ENCODE measurements at regions not wholly inside any gene's neighbourhood (a gene's known extent, or its start where the extent isn't known, plus 50 kb on each side); places are given as distances from the start of the nearest gene placed in this dataset.
"Not testable (repeated sequence)": the region's sequence is repeated elsewhere in the genome, so short reads cannot be mapped to it uniquely, and the experiment has no call there.

DNA sequence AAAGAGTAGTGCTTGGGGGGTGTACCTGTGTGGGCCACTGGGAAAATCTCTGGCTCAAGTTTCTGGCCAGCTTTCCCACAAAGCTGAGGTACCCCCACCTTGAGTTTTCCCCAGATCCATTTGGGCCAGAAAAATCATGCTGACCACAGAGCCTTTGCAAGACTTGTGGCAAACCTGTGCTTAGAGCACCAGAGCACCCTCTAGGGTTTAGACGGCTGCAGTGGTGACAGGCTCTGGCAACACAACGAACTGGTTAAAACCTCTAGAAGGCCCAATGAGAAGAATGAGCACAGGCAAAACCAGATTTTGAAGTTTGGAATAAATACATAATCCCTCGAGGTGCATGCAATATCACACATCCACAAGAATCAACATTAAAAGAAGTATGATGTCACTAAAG, 290.7 kb upstream of the FOLH1 start:
- H3K9me3 ChIP-seq, result no peaks in the 10 kb centered on the region
- H3K36me3 ChIP-seq, result no peaks in the 10 kb centered on the region
- WGBS, 2 donors, result 69 to 84% methylated on average over 3 of the region's 3 CpGs

GRCh38 chr11:49505231-49505630, 296.8 kb upstream of the FOLH1 start:
- DNase-seq, result no peak
- no peaks in the 10 kb centered on the region for H3K9me3 ChIP-seq
- TF ChIP-seq POLR2A (IDR thresholded peaks at IDR 0.05) (no peak), CTCF (IDR thresholded peaks at IDR 0.05) (no peak)
- no peaks in the 10 kb centered on the region for H3K36me3 ChIP-seq
- no peak overlapping the region for H3K27ac ChIP-seq
- H3K4me3 ChIP-seq (replicated peaks in 1 of 3), result no peak overlapping the region
- no peaks in the 10 kb centered on the region for H3K27me3 ChIP-seq
- H3K4me1 ChIP-seq, result no peaks in the 10 kb centered on the region
- intact Hi-C loops (cut with DNase I), result no loop called here

More for the DNA sequence above, 290.7 kb upstream of the FOLH1 start:
- no peak for DNase-seq
- TF ChIP-seq CTCF (IDR thresholded peaks at IDR 0.05), result no peak
- no peak for TF ChIP-seq POLR2A (IDR thresholded peaks at IDR 0.05)
- no peaks in the 10 kb centered on the region for H3K4me1 ChIP-seq
- intact Hi-C loops (cut with DNase I), result no loop called here
- no peaks in the 10 kb centered on the region for H3K27me3 ChIP-seq
- H3K27ac ChIP-seq, result no peak overlapping the region
- H3K4me3 ChIP-seq (replicated peaks in 1 of 3), result no peak overlapping the region

DNA sequence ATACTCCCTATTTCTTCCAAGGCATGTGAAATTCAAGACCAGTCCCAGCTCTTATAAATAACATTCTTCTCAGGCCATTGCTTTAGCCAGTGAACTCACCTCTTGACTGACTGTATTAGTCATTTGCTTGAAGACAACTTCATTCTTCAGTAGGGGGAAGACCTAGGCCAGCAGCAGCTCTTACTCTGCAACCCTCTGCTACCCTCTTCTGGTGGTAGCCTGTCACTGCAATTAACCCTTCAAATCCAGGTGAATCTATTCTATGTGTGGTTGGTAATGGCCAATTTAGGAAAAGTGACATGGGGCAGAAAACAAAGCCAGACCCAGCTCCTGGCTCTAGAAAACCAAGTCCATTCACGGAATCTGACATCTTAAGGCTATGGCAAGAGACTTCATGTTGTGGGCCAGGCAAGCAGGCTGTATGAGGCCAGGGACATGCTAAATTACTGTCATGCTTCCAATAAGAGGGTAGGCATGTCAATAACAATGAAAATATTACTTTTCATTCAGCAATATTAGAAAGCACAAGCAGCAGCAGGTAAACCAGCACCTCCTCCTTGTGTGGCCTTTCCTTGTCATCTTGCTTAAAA, 317.9 kb upstream of the FOLH1 start:
- H3K27me3 ChIP-seq; H3K36me3 ChIP-seq; intact Hi-C loops (cut with DNase I); H3K4me1 ChIP-seq; H3K27ac ChIP-seq; H3K4me3 ChIP-seq (replicated peaks in 1 of 3); H3K9me3 ChIP-seq: not testable (repeated sequence)
- peak in 2 of 6 experiments; percentile 33 to 49 for TF ChIP-seq CTCF (IDR thresholded peaks at IDR 0.05)
- peak; percentile 1 to 6 for DNase-seq
- 4 to 14% methylated on average over 1 of the region's 1 CpG for WGBS, 2 donors

DNA sequence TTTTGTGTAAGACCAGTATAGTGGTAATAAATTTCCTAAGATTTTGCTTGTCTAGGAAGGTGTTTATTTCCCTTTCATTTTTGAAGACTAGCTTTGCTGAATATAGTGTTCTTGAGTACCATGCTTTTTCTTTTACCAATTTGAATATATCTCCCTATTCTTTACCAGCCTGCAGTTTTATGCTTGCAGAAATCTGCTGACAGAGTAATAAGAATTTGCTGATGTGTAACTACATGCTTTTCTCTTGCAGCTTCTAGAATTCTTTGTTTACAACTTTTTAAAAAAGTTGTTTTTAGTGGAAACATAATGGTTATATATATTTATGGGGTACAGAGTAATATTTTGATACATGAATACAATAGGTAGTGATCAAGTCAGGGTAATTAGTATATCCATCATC, 324.8 kb upstream of the FOLH1 start:
- Histone ChIP-seq H3K27me3 (no peaks in the 10 kb centered on the region), H3K4me3 (replicated peaks in 1 of 3) (no peak overlapping the region), H3K27ac (no peak overlapping the region), H3K4me1 (no peaks in the 10 kb centered on the region), H3K36me3 (no peaks in the 10 kb centered on the region), H3K9me3 (no peaks in the 10 kb centered on the region)
- TF ChIP-seq CTCF (IDR thresholded peaks at IDR 0.05) (no peak), POLR2A (IDR thresholded peaks at IDR 0.05) (no peak)
- no peak for DNase-seq
- intact Hi-C loops (cut with DNase I), result no loop called here

- 82 to 88% methylated on average over 4 of the region's 4 CpGs for WGBS, 2 donors
- H3K9me3 ChIP-seq; H3K27me3 ChIP-seq; H3K27ac ChIP-seq; H3K4me1 ChIP-seq; intact Hi-C loops (cut with DNase I); DNase-seq; H3K36me3 ChIP-seq; H3K4me3 ChIP-seq (replicated peaks in 1 of 3): not testable (repeated sequence)
Observed at GRCh38 chr11:49538927-49539326, 330.5 kb upstream of the FOLH1 start.

- whole genome bisulfite sequencing, 2 donors, result 10% methylated on average over 20 to 42 of the region's 42 CpGs
Observed at GRCh38 chr11:49558261-49558847, 350.0 kb upstream of the FOLH1 start.

DNA sequence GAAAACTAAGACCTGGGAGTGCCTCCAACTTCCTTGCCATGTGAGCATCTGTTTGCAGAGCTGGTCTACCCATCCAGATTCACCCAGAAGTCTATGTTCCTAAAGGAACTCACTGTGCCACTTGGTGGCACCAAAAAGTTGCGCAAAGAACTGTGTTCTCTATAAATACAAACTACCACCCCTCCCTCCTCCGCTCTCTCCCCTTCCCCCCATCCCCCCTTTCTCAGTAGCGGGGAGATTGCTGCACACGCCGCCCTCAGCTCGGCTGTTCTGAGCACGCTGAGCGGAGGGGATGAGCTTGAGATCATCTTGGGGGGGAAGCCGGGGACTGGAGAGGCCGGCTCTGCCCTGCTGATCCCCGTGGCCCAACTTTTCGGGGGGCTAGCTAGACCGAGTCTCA, 352.2 kb upstream of the FOLH1 start:
- intact Hi-C loops (cut with DNase I); H3K9me3 ChIP-seq; H3K27me3 ChIP-seq; H3K4me1 ChIP-seq; H3K4me3 ChIP-seq (replicated peaks in 1 of 3); H3K36me3 ChIP-seq; H3K27ac ChIP-seq; DNase-seq: not testable (repeated sequence)
- 6 to 7% methylated on average over 8 to 10 of the region's 13 CpGs for WGBS, 2 donors

More at GRCh38 chr11:49558261-49558847, 350.0 kb upstream of the FOLH1 start:
- H3K36me3 ChIP-seq; intact Hi-C loops (cut with DNase I); H3K4me1 ChIP-seq; H3K4me3 ChIP-seq (replicated peaks in 1 of 3); DNase-seq; H3K27ac ChIP-seq; H3K27me3 ChIP-seq; H3K9me3 ChIP-seq: not testable (repeated sequence)

DNA sequence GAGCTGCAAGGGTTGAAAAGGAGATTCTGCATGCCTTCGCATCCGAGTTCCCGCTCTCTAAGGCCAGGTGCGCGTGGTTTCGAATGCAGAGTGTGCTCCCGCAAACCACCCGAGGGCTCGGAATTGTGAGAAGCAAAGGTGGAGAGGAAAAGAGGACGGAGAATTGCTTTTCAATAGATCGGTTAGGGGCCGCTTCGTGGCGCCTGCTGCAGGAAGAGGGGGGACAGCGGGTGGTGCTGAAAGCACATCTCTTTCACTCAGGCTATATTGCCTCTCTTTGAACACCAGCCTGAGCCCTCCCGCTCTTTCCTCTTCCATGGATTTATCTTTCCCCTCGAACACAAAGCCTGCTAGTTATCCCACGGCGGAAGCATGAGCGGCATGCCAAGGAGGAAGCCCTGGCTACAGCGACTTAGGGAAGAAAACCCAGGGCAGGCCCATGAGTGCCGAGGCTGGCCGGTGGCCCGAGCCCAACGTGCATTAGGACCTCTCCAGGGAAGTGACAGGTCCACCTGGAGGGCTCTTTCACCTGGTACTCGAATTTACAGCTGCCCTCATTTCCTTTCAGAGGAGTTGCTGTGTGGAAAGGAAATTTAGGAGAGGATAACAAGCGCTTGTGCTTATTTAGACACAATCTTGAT, 353.0 kb upstream of the FOLH1 start:
- H3K36me3 ChIP-seq; H3K4me3 ChIP-seq (replicated peaks in 1 of 3); H3K27me3 ChIP-seq; H3K4me1 ChIP-seq; H3K9me3 ChIP-seq; DNase-seq; H3K27ac ChIP-seq; intact Hi-C loops (cut with DNase I): not testable (repeated sequence)
- 9 to 13% methylated on average over 18 to 20 of the region's 27 CpGs for WGBS, 2 donors

GRCh38 chr11:49562262-49562661, 353.9 kb upstream of the FOLH1 start:
- intact Hi-C loops (cut with DNase I); H3K36me3 ChIP-seq; H3K27ac ChIP-seq; H3K4me1 ChIP-seq; H3K27me3 ChIP-seq; DNase-seq; H3K4me3 ChIP-seq (replicated peaks in 1 of 3); H3K9me3 ChIP-seq: not testable (repeated sequence)
- 61 to 67% methylated on average over 5 of the region's 5 CpGs for WGBS, 2 donors
